Body of pancreas (tissue), 4 donors: ENCODE measurements at regions not wholly inside any gene's neighbourhood (a gene's known extent, or its start where the extent isn't known, plus 50 kb on each side); places are given as distances from the start of the nearest gene placed in this dataset.
A peak's percentile ranks its signal among the peaks of the same experiment; 100 is the strongest.
"Not testable (repeated sequence)": the region's sequence is repeated elsewhere in the genome, so short reads cannot be mapped to it uniquely, and the experiment has no call there.

Experiments used
- ATAC-seq: fragments of 150-250 bp; one replicate; pipeline ENCODE4 v1.9.1; 2016
- DNase-seq, 4 donors: peaks; one replicate each; pipeline ENCODE4 v3.0.0-alpha.2; 2019
- H3K27ac ChIP-seq, 4 donors: fragments of 200-600 bp; sonication (generic); 1 replicate in 3 of 4; 2 replicates in 1 of 4; pipeline versions ENCODE4 v1.5.1 to v1.6.1; 2016 to 2019; ENCODE audit warnings: mild to moderate bottlenecking in 1 of 4, mixed read lengths in 1 of 4, moderate library complexity in 1 of 4
- H3K27me3 ChIP-seq, 2 donors: fragments of 200-600 bp; sonication (generic); one replicate each; pipeline ENCODE4 v1.6.0; 2016; ENCODE audit warnings: mild to moderate bottlenecking in 1 of 2
- H3K36me3 ChIP-seq, 2 donors: fragments of 200-600 bp; sonication (generic); replicated peaks in 1 of 2; 2 replicates each; pipeline ENCODE4 v1.5.1; 2016; ENCODE audit warnings: low read depth in 2 of 2; ENCODE audit not compliant: insufficient read depth in 1 of 2
- H3K4me1 ChIP-seq: fragments of 200-600 bp; sonication (generic); one replicate; pipeline ENCODE4 v1.6.0; 2016
- H3K4me3 ChIP-seq, 2 donors: fragments of 200-600 bp; sonication (generic); 1 replicate in 1 of 2; 2 replicates in 1 of 2; pipeline ENCODE4 v1.5.1; 2016 to 2019
- H3K9me3 ChIP-seq, 3 donors: fragments of 200-600 bp; sonication (generic); 1 replicate in 2 of 3; 2 replicates in 1 of 3; pipeline ENCODE4 v1.5.1; 2016
- POLR2A ChIP-seq, 3 donors: fragments of 450-650 bp; IDR thresholded peaks; one replicate each; pipeline ENCODE4 v1.6.1; 2016; ENCODE audit warnings: antibody characterized with exemption in 3 of 3, mild to moderate bottlenecking in 2 of 3
- WGBS, 2 donors: methylation state at CpG; one replicate each; pipeline ENCODE4 v1.1.5; 2017; 5-methylcytosine and 5-hydroxymethylcytosine counted together
- intact Hi-C: fragments of 100-400 bp; cut with DNase I; formaldehyde crosslinking; loops from one replicate; pipeline ENCODE4 v1.15.1; 2023
- TF ChIP-seq, protein P1 (sequence below), 7 experiments: fragments of 450-650 bp in 4 of 7; fragments of 200-600 bp in 3 of 7; sonication (generic) in 3 of 7; IDR thresholded peaks; one replicate each; pipeline ENCODE4 v1.5.1; 2016 to 2019; ENCODE audit warnings: antibody characterized with exemption in 7 of 7

DNA sequence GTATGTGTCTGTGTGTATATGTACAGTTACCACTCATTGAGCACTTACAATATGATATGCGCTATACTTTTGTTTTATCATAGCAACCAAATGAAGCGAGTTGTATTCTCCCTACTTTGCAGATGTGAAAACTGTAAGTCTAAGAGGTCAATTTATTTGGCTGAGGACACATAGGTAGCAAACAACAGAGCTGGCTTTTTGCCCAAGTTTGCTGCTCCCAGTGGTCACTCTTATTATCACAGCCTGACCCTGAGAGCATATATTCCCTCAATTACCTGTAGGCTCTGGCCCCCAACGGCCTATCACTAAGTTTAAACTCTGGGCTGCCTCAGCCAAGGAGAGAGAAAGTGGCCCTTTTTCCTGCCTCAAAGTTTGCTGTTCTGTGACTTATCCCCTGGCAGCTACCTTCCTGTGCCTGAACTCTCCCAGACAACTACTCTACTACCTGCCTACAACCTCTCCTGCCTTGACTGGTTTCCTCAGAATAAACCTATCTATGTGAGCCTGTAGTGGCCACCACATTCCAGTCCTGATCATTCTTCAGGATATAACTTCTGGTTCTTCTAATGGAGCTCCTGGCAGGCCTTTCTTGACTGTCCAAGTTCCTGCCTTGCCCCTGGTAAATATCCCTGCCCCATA, 221.8 kb downstream of the FRK start:
- intact Hi-C loops: no loop called here
- no peak for ATAC-seq
- WGBS, 2 donors: 57 to 59% methylated on average over 3 of the region's 3 CpGs

DNA sequence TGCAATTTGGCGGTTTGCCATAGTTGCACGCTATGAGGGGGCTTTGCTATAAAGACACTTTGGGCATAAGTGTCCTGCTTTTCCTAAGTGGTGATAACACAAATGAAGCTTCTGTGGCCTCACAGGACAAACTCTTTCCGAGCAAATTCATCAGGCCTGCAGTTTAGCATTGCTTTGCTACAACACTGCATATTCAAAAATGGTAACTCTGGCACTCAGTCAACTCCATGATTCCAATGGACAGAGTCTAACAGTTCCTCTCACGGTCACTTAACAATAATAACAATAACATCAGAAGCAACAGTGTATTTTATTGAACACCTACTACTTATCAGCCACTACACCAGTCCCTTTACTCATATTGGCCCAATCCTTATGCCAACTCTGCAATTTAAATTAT, 222.5 kb downstream of the FRK start:
- H3K27me3 ChIP-seq: no peaks in the 10 kb centered on the region

More for the DNA sequence above, 221.8 kb downstream of the FRK start:
- Histone ChIP-seq H3K4me1 (no peaks in the 10 kb centered on the region), H3K36me3 (no peaks in the 10 kb centered on the region), H3K27me3 (no peaks in the 10 kb centered on the region), H3K4me3 (no peak overlapping the region), H3K27ac (no peak overlapping the region), H3K9me3 (no peaks in the 10 kb centered on the region)
- TF ChIP-seq POLR2A (IDR thresholded peaks at IDR 0.05): no peak
- TF ChIP-seq, protein P1, sequence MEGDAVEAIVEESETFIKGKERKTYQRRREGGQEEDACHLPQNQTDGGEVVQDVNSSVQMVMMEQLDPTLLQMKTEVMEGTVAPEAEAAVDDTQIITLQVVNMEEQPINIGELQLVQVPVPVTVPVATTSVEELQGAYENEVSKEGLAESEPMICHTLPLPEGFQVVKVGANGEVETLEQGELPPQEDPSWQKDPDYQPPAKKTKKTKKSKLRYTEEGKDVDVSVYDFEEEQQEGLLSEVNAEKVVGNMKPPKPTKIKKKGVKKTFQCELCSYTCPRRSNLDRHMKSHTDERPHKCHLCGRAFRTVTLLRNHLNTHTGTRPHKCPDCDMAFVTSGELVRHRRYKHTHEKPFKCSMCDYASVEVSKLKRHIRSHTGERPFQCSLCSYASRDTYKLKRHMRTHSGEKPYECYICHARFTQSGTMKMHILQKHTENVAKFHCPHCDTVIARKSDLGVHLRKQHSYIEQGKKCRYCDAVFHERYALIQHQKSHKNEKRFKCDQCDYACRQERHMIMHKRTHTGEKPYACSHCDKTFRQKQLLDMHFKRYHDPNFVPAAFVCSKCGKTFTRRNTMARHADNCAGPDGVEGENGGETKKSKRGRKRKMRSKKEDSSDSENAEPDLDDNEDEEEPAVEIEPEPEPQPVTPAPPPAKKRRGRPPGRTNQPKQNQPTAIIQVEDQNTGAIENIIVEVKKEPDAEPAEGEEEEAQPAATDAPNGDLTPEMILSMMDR (IDR thresholded peaks at IDR 0.05): peak in 6 of 7 experiments; percentile 22 to 45 (median 34)
- DNase-seq: peak; percentile 19 to 56 (median 46)

DNA sequence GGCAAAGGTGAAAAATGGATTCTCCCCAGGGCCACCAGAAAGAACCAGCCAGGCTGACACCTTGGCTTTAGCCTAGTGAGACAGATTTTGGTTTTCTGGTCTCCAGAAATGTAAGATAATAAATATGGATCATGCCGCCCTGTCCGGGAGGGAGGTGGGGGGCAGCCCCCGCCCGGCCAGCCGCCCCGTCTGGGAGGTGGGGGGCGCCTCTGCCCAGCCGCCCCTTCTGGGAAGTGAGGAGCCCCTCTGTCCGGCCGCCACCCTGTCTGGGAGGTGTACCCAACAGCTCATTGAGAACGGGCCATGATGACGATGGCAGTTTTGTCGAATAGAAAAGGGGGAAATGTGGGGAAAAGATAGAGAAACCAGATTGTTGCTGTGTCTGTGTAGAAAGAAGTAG, 224.3 kb downstream of the FRK start:
- H3K9me3 ChIP-seq, ATAC-seq, H3K4me1 ChIP-seq, DNase-seq, H3K36me3 ChIP-seq, intact Hi-C loops, H3K27me3 ChIP-seq, H3K27ac ChIP-seq, H3K4me3 ChIP-seq: not testable (repeated sequence)
- 89% methylated on average over 6 to 13 of the region's 13 CpGs for WGBS, 2 donors

More for the DNA sequence above, 222.5 kb downstream of the FRK start:
- TF ChIP-seq POLR2A (IDR thresholded peaks at IDR 0.05): no peak
- TF ChIP-seq, protein P1 (IDR thresholded peaks at IDR 0.05): no peak
- no peak for DNase-seq
- H3K27ac ChIP-seq: no peak overlapping the region
- 86 to 90% methylated on average over 4 of the region's 4 CpGs for WGBS, 2 donors
- H3K36me3 ChIP-seq: no peaks in the 10 kb centered on the region
- intact Hi-C loops: no loop called here
- H3K4me3 ChIP-seq: no peak overlapping the region
- no peaks in the 10 kb centered on the region for H3K9me3 ChIP-seq
- no peak for ATAC-seq
- no peaks in the 10 kb centered on the region for H3K4me1 ChIP-seq

DNA sequence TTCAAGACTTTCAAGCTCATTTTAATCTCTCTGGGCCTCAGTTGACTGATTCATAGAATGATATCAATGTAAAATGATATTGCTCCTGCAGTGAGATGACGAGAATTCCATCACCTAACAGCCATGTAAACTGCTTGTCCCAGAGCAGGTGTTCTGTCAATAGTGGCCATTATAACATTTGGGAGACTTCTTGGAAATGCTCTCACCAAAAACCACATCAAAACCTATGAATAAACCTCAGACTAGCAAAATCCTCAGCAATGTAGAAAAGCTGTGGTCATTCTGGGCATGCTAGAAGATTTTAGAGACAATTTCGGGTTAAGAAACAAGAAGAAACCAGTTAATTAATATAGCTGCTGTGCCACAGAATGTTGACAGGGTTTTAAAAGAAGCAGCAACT, 225.4 kb downstream of the FRK start:
- no peaks in the 10 kb centered on the region for H3K9me3 ChIP-seq
- no peaks in the 10 kb centered on the region for H3K36me3 ChIP-seq
- H3K27me3 ChIP-seq: no peaks in the 10 kb centered on the region
- TF ChIP-seq, protein P1 (IDR thresholded peaks at IDR 0.05): no peak
- no peak for TF ChIP-seq POLR2A (IDR thresholded peaks at IDR 0.05)
- no peak overlapping the region for H3K27ac ChIP-seq
- intact Hi-C loops: no loop called here
- ATAC-seq: no peak
- no peak for DNase-seq
- H3K4me3 ChIP-seq: no peak overlapping the region
- WGBS, 2 donors: 50 to 65% methylated on average over 2 of the region's 2 CpGs
- no peaks in the 10 kb centered on the region for H3K4me1 ChIP-seq

DNA sequence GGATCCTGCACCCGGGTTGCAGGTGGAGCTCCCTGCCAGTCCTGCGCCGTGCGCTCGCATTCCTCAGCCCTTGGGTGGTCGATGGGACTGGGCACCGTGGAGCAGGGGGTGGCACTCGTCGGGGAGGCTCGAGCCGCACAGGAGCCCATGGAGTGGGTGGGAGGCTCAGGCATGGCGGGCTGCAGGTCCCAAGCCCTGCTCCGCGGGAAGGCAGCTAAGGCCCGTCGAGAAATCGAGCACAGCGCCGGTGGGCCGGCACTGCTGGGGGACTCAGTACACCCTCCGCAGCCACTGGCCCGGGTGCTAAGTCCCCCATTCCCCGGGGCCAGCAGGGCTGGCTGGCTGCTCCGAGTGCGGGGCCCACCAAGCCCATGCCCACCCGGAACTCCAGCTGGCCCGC, 226.1 kb downstream of the FRK start:
- H3K4me3 ChIP-seq, H3K4me1 ChIP-seq, H3K36me3 ChIP-seq, H3K9me3 ChIP-seq, H3K27me3 ChIP-seq, ATAC-seq, intact Hi-C loops, H3K27ac ChIP-seq, DNase-seq: not testable (repeated sequence)
- WGBS, 2 donors: 87 to 90% methylated on average over 8 to 17 of the region's 27 CpGs

DNA sequence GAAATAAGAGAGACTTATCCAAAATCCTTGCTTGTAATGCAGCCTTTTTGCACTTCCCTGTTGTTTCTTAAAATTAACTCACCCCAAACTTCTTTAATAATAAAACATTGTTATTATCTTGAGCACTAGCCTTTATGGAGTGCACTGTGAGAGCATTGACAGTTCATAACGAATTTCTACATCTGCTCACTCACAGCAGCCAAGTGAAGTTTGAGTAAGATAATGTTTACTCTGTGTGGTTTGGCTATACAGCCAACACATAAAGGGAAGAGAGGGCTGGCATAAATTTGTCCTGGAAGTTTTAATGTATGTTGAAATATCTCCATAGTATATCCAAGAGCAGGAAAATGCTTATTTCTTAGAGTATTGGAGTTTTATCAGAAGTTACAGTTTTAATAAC, 227.9 kb downstream of the FRK start:
- no peak overlapping the region for H3K4me3 ChIP-seq
- no peak for TF ChIP-seq POLR2A (IDR thresholded peaks at IDR 0.05)
- TF ChIP-seq, protein P1 (IDR thresholded peaks at IDR 0.05): no peak
- H3K27me3 ChIP-seq: no peaks in the 10 kb centered on the region
- DNase-seq (no peak), ATAC-seq (no peak)
- H3K9me3 ChIP-seq: no peaks in the 10 kb centered on the region
- 21 to 25% methylated on average over 1 of the region's 1 CpG for WGBS, 2 donors
- H3K36me3 ChIP-seq: no peaks in the 10 kb centered on the region
- intact Hi-C loops: no loop called here
- H3K4me1 ChIP-seq: no peaks in the 10 kb centered on the region
- no peak overlapping the region for H3K27ac ChIP-seq
